K562 (cell line): ENCODE measurements at regions not wholly inside any gene's neighbourhood (a gene's known extent, or its start where the extent isn't known, plus 50 kb on each side); places are given as distances from the start of the nearest gene placed in this dataset.

Experiments used
- ATAC-seq: fragments of 200-7000 bp; cut with Tn5 transposase; 3 replicates; pipeline ENCODE4 v1.9.1; 2020; ENCODE audit warnings: moderate library complexity
- BruUV-seq: library from RNA; stranded (reverse); fragments of 400-500 nt; replicated peaks from 2 replicates; lab custom pipeline; 2021; lab: Mats Ljungman, UMichigan
- CTCF ChIA-PET: fragments of 300-600 bp; formaldehyde crosslinking; extraction: SDS; loops from one replicate; lab custom pipeline; 2021; ENCODE audit warnings: low intra/inter-chr PET ratio; lab: Yijun Ruan, JAX
- POLR2A ChIA-PET: fragments of 300-600, 350-650 bp; sonication (Branson Sonifier 250); formaldehyde crosslinking; extraction: SDS; loops from one replicate; lab custom pipeline; 2021; ENCODE audit warnings: antibody characterized with exemption, inconsistent platforms; lab: Yijun Ruan, JAX
- DNase-seq, 4 experiments: peaks; one replicate each; pipeline versions ENCODE4 v3.0.0 to v3.0.0-alpha.2; 2011 to 2018; ENCODE audit warnings: low spot score in 3 of 4, mixed read lengths in 3 of 4; ENCODE audit errors: extremely low read depth in 1 of 4
- FAIRE-seq: peaks from 2 replicates; lab custom pipeline; 2011; peaks lifted over from hg19 to GRCh38; lab: Jason Lieb, UNC
- H2AFZ ChIP-seq: 2 replicates; pipeline ENCODE4 v1.6.0; 2011; ENCODE audit warnings: low read depth, low read length, control low read depth, inconsistent platforms
- H3K27ac ChIP-seq: fragments of 200-600 bp; 3 replicates; pipeline ENCODE4 v1.8.0; 2011; ENCODE audit warnings: low read depth, mild to moderate bottlenecking, control low read depth, inconsistent platforms, low read length, moderate library complexity, mixed read lengths; ENCODE audit errors: extremely low read depth
- H3K27me3 ChIP-seq, 2 experiments: fragments of 300-600 bp in 1 of 2; 2 replicates in 1 of 2; 3 replicates in 1 of 2; pipeline versions ENCODE4 v1.6.0 to v1.8.0; 2011; ENCODE audit warnings: inconsistent platforms in 2 of 2, low read length in 2 of 2, mild to moderate bottlenecking in 1 of 2, mixed read lengths in 1 of 2, moderate library complexity in 1 of 2; ENCODE audit not compliant: control insufficient read depth in 2 of 2, insufficient read depth in 2 of 2
- H3K36me3 ChIP-seq: fragments of 300-600 bp; 3 replicates; pipeline ENCODE4 v1.8.0; 2011; ENCODE audit warnings: mild to moderate bottlenecking, low read length, inconsistent platforms; ENCODE audit not compliant: control insufficient read depth, insufficient read depth
- H3K4me1 ChIP-seq, 2 experiments: fragments of 200-600 bp in 1 of 2; replicated peaks in 1 of 2; 2 replicates in 1 of 2; 3 replicates in 1 of 2; pipeline versions ENCODE4 v1.5.1 to v1.8.0; 2011; ENCODE audit warnings: inconsistent platforms in 2 of 2, low read length in 2 of 2, mild to moderate bottlenecking in 1 of 2, mixed read lengths in 1 of 2, moderate library complexity in 1 of 2; ENCODE audit not compliant: control insufficient read depth in 2 of 2, insufficient read depth in 2 of 2
- H3K4me2 ChIP-seq: 2 replicates; pipeline ENCODE4 v1.6.1; 2011; ENCODE audit warnings: low read length, control low read depth, inconsistent platforms, mixed read lengths; ENCODE audit not compliant: insufficient read depth
- H3K4me3 ChIP-seq: fragments of 200-600 bp; sonication (generic), shearing (Covaris generic); 2 replicates; pipeline ENCODE4 v1.5.1; 2016; ENCODE audit warnings: control low read depth, inconsistent platforms
- H3K79me2 ChIP-seq: fragments of 200-600 bp; 3 replicates; pipeline ENCODE4 v1.8.0; 2011; ENCODE audit warnings: low read length, inconsistent platforms; ENCODE audit not compliant: control insufficient read depth, insufficient read depth
- H3K9ac ChIP-seq, 2 experiments: 2 replicates each; pipeline versions ENCODE4 v1.6.0 to v1.6.1; 2011; ENCODE audit warnings: low read depth in 2 of 2, low read length in 2 of 2, control low read depth in 1 of 2, inconsistent platforms in 1 of 2, mild to moderate bottlenecking in 1 of 2, mixed read lengths in 1 of 2; ENCODE audit not compliant: insufficient read depth in 1 of 2
- H3K9me1 ChIP-seq: one replicate; pipeline ENCODE4 v1.6.0; 2011; ENCODE audit warnings: inconsistent platforms, mild to moderate bottlenecking, low read length, moderate library complexity; ENCODE audit not compliant: control insufficient read depth, insufficient read depth
- H3K9me3 ChIP-seq: replicated peaks from 2 replicates; pipeline ENCODE4 v1.5.1; 2011; ENCODE audit warnings: low read depth, low read length, inconsistent platforms; ENCODE audit not compliant: control insufficient read depth, insufficient read depth
- H4K20me1 ChIP-seq: replicated peaks from 2 replicates; pipeline ENCODE4 v1.6.1; 2011; ENCODE audit warnings: low read length, inconsistent platforms, mixed read lengths; ENCODE audit not compliant: control insufficient read depth, insufficient read depth
- E2F1 ChIP-seq: sonication (generic); formaldehyde crosslinking; IDR thresholded peaks from 2 replicates; pipeline ENCODE4 v1.8.1; 2023; ENCODE audit warnings: mild to moderate bottlenecking, missing genetic modification reagents, moderate library complexity
- KLF6 ChIP-seq: fragments of 250-450 bp; sonication (Bioruptor Pico); IDR thresholded peaks from 2 replicates; pipeline ENCODE4 v1.4.0; 2020; ENCODE audit warnings: mild to moderate bottlenecking, moderate library complexity, borderline replicate concordance
- RFX1 ChIP-seq: fragments of 450-650 bp; IDR thresholded peaks from 2 replicates; pipeline ENCODE4 v1.6.1; 2016; ENCODE audit warnings: mild to moderate bottlenecking, moderate library complexity
- TCF7L2 ChIP-seq: fragments of 150-350 bp; IDR thresholded peaks from 2 replicates; pipeline ENCODE4 v1.6.1; 2016; ENCODE audit warnings: low read depth, mild to moderate bottlenecking, low read length, moderate library complexity
- ZBTB43 ChIP-seq: sonication (generic); formaldehyde crosslinking; IDR thresholded peaks from 2 replicates; pipeline ENCODE4 v1.8.0; 2023; ENCODE audit warnings: mild to moderate bottlenecking, missing genetic modification reagents
- ZNF143 ChIP-seq: sonication (generic); formaldehyde crosslinking; IDR thresholded peaks from 2 replicates; pipeline ENCODE4 v1.9.0; 2022; ENCODE audit warnings: mild to moderate bottlenecking, missing genetic modification reagents
- WGBS: fragments of 100-300 bp; shearing (Covaris generic); methylation state at CpG from one replicate; pipeline ENCODE4 v1.1.6; 2016; ENCODE audit warnings: low coverage, mixed read lengths; ENCODE audit not compliant: insufficient coverage; ENCODE audit errors: missing lambda C conversion rate; 5-methylcytosine and 5-hydroxymethylcytosine counted together
- in situ Hi-C: fragments of 300-500 bp; cut with MboI; formaldehyde crosslinking; loops from 4 replicates; pipeline ENCODE4 v1.15.0; 2018; ENCODE audit warnings: inconsistent platforms, mixed read lengths
- intact Hi-C: fragments of 100-400 bp; cut with micrococcal nuclease; formaldehyde crosslinking; loops from 2 replicates; pipeline ENCODE4 v1.14.2; 2022
- TF ChIP-seq, protein P1 (sequence below): fragments of 250-450 bp; sonication (Bioruptor Pico); IDR thresholded peaks from 2 replicates; pipeline ENCODE4 v1.9.0; 2021; ENCODE audit warnings: mild to moderate bottlenecking, inconsistent platforms
- TF ChIP-seq, protein P2 (sequence below): fragments of 450-650 bp; IDR thresholded peaks from 2 replicates; pipeline ENCODE4 v1.7.1; 2018; ENCODE audit warnings: mild to moderate bottlenecking, low read depth; ENCODE audit not compliant: partially characterized antibody

GRCh38 chr5:152282331-152282730 is 122.7 kb downstream of the NMUR2 start (continued):
- no peak for TF ChIP-seq TCF7L2

GRCh38 chr5:152277936-152278335 is 127.1 kb downstream of the NMUR2 start:
- POLR2A ChIA-PET, result no interaction called here

More at GRCh38 chr5:152277936-152278335, 127.1 kb downstream of the NMUR2 start:
- DNase-seq (no peak), ATAC-seq (no peak), FAIRE-seq (no peak)
- no peaks in the 10 kb centered on the region for H3K79me2 ChIP-seq
- no peak overlapping the region for H3K9ac ChIP-seq
- no peak overlapping the region for H3K27ac ChIP-seq
- no peaks in the 10 kb centered on the region for H3K36me3 ChIP-seq
- intact Hi-C loops (no loop called here), in situ Hi-C loops (no loop called here)
- H4K20me1 ChIP-seq, result no peaks in the 10 kb centered on the region
- no peaks in the 10 kb centered on the region for H3K9me1 ChIP-seq
- WGBS, result 0% methylated on average over 2 of the region's 2 CpGs
- BruUV-seq, result no TSS peak
- CTCF ChIA-PET, result no interaction called here
- 0 out of 2 replicates have a peak, but pooled peaks cover 2% of the 10 kb centered on the region for H3K9me3 ChIP-seq
- H2AFZ ChIP-seq, result no peak overlapping the region
- TF ChIP-seq ZNF143 (CRISPR knock-in tag) (no peak), E2F1 (CRISPR knock-in tag) (no peak), RFX1 (no peak), ZBTB43 (CRISPR knock-in tag) (no peak), KLF6 (CRISPR knock-in tag) (no peak)
- TF ChIP-seq, protein P1, sequence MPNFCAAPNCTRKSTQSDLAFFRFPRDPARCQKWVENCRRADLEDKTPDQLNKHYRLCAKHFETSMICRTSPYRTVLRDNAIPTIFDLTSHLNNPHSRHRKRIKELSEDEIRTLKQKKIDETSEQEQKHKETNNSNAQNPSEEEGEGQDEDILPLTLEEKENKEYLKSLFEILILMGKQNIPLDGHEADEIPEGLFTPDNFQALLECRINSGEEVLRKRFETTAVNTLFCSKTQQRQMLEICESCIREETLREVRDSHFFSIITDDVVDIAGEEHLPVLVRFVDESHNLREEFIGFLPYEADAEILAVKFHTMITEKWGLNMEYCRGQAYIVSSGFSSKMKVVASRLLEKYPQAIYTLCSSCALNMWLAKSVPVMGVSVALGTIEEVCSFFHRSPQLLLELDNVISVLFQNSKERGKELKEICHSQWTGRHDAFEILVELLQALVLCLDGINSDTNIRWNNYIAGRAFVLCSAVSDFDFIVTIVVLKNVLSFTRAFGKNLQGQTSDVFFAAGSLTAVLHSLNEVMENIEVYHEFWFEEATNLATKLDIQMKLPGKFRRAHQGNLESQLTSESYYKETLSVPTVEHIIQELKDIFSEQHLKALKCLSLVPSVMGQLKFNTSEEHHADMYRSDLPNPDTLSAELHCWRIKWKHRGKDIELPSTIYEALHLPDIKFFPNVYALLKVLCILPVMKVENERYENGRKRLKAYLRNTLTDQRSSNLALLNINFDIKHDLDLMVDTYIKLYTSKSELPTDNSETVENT (CRISPR knock-in tag), result no peak
- TF ChIP-seq, protein P2, sequence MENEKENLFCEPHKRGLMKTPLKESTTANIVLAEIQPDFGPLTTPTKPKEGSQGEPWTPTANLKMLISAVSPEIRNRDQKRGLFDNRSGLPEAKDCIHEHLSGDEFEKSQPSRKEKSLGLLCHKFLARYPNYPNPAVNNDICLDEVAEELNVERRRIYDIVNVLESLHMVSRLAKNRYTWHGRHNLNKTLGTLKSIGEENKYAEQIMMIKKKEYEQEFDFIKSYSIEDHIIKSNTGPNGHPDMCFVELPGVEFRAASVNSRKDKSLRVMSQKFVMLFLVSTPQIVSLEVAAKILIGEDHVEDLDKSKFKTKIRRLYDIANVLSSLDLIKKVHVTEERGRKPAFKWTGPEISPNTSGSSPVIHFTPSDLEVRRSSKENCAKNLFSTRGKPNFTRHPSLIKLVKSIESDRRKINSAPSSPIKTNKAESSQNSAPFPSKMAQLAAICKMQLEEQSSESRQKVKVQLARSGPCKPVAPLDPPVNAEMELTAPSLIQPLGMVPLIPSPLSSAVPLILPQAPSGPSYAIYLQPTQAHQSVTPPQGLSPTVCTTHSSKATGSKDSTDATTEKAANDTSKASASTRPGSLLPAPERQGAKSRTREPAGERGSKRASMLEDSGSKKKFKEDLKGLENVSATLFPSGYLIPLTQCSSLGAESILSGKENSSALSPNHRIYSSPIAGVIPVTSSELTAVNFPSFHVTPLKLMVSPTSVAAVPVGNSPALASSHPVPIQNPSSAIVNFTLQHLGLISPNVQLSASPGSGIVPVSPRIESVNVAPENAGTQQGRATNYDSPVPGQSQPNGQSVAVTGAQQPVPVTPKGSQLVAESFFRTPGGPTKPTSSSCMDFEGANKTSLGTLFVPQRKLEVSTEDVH, result no peak
- H3K4me2 ChIP-seq, result no peak overlapping the region
- H3K4me3 ChIP-seq, result no peak overlapping the region
- H3K4me1 ChIP-seq, result no peaks in the 10 kb centered on the region
- H3K27me3 ChIP-seq, result no peaks in the 10 kb centered on the region
